SW 1271 (cell line): ENCODE measurements at regions not wholly inside any gene's neighbourhood (a gene's known extent, or its start where the extent isn't known, plus 50 kb on each side); places are given as distances from the start of the nearest gene placed in this dataset.
"Not testable (repeated sequence)": the region's sequence is repeated elsewhere in the genome, so short reads cannot be mapped to it uniquely, and the experiment has no call there.

ENCODE experiments used
- DNase-seq, 2 experiments: peaks; one replicate each; lab custom pipeline; 2025; lab: John Stamatoyannopoulos, UW

- no peak for DNase-seq
Measured at GRCh38 chr6:167662075-167662880, 164.4 kb upstream of the AFDN start.

- no peak for DNase-seq
Measured at GRCh38 chr6:167662881-167663205, 163.9 kb upstream of the AFDN start.

DNA sequence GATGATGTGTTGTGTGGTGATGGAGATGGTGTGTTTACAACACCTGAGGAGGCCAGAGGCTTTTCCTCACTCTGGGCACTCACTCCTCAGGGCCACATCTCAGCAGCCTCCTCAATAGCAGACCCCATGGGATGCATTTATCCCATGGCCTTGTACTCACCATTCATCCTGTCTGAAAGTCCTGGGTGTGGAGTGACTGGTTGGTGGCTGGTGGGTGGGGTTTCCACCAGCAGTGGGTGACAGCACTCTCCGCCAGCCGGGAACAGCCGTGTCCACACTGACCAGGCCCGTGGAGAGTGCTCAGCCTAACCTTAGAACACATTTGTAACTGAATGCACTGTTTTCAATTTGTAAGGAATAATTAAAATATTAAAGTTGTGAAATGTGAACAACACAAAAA is 163.4 kb upstream of the AFDN start:
- no peak for DNase-seq

DNA sequence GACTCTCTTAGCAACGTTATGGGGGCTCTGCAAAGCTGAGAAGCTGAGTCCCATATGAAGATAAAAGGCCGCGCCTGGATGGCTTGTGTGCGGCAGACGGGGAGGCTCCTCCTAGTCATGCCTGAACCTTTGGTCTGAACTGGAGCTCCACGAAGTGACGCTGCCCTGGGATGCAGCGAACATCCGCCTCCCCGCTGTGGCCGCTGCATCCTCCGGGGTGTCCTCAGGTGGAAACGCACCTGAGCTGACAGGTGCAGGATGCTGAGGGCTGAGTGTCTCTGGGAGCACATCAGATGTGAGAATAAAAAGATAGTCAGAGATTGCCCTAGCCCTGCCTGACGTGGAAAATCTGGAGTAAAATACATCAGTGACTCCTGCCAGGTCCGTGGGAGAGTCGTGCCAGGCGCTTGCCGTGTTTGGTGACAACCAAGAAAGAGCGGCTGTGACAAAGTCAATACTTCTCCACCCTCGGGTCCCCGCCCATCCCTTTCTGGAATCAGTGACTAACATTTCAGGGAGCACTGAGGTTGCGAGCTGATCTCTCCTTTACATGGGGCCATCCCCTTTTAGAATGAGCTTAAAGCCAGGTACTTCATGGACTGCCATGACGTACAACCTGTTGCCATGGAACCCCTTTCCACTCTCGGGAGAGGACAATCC is 162.8 kb upstream of the AFDN start:
- no peak for DNase-seq

DNA sequence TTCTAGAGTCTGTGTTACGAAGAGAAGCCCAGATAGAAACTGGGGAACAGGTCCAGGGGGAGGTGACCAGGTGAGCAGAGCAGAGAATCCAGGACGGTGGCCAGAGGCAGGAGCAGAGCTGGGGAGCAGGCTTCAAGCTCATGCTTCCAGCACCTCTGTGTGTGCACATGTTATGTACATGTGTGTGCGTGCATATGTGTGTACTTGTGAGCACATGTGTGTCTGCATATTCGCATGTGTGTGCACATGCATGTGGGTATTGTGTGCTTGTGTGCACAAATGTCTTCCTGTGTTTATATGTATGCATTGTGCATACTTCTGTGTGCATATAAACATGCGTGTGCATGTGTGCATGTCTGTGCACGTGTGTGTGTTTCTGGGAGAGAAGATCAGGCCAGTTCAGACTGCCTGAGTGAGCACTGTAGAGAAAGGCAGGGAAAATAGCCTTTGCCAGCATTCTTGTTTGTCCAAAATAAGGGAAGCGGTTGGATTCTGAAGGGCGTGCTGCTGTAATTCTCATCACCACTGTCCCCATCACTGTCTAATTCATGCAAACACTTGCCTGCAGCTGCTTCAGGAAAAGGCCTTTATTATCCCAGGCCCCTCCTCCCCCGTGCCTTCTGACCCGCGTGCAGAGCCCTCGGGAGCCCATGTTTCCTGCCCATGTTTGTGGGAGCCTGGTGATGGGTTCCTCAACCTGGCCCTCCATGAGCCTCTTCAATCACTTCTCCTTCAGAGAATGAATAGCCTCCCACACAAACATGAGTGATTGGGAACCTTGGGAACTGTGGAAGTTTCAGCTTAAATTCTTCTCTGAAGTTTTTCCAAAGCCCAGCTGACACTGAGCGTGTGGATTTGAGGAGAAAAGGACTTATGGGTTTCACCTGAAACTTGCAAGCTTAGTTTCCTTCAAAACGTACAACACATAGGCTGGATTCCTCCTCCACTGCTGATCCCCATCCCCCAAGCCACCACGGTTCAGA is 161.7 kb upstream of the AFDN start:
- no peak for DNase-seq

DNA sequence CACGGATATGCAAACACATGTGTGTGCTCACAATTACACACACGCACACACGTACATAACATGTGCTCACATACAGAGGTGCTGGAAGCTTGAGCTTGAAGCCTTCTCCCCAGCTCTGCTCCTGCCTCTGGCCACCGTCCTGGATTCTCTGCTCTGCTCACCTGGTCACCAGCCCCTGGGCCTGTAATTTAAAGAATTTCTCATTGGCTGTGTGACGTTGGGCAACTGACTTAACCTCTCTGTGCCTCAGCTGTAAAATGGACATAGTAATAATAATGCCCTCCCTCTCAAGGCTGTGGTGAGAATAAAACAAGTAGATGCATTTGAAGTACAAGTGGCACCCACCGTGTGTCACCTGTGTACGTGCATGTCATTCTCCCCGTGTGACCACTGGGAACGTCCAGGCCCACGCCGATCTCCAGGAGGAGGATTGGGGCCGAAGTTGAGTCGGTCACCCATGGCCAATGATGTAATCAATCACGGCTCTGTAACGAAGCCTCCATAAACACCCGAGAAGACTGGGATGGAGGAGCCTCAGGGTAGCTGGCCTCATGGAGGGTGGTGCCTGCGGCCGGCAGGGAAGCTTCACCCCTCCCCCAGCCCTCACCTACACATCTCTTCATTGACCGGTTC is 160.9 kb upstream of the AFDN start:
- no peak for DNase-seq

GRCh38 chr6:167666571-167667203 is 160.0 kb upstream of the AFDN start:
- no peak for DNase-seq

DNA sequence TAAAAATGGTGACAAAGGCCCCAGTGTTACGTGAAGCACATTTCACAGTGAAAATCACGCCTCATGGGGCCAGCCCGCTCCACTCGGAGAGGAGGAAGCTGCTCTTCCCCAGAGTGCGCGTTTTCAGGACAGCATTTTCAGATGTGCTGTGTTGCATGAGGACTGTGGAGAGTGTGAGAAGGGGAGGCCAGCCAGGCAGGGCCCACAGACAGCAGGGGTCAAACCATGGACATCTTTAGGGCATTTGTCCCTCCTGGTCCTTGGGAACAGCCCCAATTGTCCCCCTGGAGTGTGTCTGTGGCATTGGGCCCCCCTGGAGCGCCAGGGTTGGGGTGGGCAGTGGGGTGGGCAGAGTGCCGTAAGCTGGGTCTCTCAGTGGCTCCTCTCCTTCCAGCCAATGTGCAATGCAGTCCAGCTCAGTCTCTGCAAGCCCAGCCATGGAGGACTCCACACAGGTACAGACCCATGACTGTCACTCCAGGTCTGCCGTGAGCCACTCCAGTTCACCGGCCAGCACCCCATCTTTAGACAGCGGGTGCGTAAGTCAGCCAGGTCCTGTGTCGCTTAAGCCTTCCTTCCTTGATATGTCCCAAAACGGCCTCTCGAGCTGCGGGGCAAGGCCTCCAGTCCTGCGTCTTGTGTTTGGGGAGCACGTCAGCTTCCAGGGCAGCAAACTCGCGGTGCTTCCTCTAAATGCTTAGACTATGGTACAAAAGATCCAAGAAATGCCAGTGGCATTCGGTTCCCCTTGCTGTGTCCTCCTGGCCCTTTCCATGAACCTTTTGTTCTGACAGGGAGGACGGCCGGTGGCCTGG is 159.3 kb upstream of the AFDN start:
- no peak for DNase-seq

GRCh38 chr6:167668019-167668753 is 158.5 kb upstream of the AFDN start:
- no peak for DNase-seq

GRCh38 chr6:167668754-167669552 is 157.8 kb upstream of the AFDN start:
- no peak for DNase-seq

DNA sequence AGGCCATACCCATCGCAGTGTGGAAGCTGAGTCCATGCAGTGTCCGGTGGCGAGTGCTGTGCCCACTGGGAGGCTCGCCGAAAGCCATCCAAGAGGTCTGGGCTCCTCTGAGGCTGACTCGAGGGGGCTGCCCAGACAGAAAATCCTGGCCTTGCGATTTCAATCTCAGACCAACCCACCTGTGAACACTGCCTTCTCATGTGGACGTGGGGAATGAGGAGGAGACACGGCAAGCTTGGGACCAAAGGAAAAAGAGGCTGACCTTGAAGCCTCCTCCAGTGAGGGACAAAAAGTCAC is 157.2 kb upstream of the AFDN start:
- no peak for DNase-seq

DNA sequence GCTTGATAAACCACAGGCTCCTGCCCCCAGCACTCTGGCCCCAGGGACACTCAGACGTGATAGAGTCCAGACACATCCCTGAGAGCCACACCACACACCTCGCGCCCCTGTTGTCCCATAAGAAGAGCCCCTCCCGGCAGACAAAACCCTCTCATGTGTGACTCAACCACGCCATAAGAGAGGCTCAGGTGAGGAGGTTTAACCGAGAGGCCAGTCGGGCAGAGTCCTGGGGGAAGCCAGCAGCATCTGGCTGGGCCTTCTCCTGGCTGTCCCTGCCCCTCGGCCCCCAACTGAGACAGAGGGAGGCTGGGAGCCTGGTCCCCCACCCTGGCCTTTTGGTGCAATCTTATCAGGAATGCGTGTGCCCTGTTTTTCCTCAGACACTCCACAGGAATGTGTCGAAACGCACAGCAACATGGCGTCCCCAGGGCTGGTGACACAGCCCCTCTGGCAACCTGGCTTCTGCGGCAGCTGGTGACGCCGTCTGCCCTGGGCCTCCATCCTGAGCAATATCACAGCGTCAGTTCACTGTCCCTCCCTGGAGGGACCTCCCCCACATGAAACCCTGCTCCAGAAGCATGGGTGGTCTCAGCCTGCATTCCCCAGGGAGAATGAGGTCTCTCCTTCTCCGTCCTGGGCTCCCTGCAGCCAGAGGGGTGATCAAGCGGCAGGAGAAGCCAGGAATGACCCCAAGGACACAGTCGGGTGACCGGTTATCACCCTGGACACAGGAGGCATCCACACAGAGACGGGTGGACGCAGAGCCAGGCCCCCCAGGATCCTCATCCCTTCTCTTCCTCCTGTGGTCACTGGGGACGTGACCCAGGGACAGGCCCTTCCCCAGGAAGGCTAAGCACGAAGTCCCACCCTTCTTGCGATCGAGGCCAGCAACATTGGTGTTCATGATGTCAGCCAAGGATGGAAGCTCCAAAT is 156.6 kb upstream of the AFDN start:
- DNase-seq = no peak

DNA sequence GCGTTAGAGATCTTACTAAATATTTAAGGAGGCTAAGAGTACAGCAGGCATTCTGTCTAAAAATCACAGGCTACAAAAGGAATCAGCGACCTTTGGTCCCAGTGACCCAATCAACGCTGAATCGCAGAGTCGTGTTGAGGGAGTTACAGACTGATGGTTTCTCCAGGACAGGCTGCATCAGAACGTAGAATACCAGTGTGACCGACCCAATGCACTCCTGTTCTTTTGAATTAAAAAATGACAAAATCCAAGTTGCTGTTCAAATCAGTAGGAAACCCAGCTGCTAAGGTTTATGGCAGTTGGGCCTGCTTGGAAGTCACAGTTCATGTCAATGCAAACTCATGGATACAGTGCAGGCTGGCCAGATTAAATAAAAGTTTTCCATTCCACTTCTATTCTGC is 155.8 kb upstream of the AFDN start:
- DNase-seq = no peak

DNA sequence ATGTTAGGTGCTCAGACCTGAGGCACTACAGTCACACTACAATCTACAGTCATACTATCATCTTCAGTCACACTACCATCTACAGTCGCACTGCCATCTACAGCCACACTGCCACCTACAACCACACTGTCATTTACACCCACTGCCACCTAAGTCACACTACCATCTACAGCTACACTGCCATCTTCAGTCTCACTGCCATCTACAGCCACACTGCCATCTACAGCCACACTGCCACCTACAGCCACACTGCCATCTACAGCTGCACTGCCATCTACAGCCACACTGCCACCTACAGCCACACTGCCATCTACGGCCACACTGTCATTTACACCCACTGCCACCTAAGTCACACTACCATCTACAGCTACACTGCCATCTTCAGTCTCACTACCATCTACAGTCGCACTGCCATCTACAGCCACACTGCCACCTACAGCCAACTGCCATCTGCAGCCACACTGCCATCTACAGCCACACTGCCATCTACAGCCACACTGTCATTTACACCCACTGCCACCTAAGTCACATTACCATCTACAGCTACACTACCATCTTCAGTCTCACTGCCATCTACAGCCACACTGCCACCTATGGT is 155.2 kb upstream of the AFDN start:
- not testable (repeated sequence) for DNase-seq

DNA sequence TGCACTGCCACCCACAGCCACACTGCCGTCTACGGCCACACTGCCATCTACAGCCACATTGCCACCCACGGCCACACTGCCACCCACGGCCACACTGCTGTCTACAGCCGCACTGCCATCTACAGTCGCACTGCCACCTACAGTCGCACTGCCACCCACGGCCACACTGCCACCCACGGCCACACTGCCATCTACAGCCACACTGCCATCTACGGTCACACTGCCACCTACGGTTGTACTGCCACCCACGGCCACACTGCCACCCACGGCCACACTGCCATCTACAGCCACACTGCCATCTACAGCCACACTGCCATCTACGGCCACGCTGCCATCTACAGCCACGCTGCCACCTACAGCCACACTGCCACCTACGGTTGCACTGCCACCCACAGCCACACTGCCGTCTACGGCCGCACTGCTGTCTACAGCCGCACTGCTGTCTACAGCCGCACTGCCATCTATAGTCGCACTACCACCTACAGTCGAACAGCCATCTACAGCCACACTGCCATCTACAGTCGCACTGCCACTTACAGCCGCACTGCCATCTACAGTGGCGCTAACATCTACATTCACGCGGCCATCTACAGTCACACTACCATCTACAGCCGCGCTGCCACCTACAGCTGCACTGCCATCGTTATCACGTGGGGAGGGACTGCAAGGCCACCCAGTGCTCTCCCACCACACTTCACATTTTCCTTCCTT is 154.6 kb upstream of the AFDN start:
- no peak for DNase-seq

- no peak for DNase-seq
Measured at GRCh38 chr6:167672738-167673137, 154.0 kb upstream of the AFDN start.

DNA sequence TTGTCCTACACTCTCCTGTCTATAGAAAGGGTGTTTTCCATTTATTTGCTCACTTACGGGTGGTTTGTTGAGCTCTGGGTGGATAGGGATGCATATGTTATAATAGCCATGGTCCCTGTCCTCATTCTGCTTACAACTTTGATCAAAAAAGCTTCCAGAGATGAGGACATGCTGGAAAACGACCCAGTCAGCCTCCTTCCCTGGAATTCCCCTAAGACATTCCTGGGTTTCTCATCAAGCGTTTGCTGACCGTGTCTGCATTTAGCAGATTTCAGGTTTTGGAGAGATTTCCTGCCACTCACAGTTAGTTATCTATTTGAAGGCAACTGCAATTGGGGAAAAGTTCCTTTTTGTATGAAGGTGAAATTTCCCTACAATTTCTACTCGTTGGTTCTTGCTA is 152.8 kb upstream of the AFDN start:
- DNase-seq = no peak
